Peyer's patch (tissue), 4 donors: ENCODE measurements at regions not wholly inside any gene's neighbourhood (a gene's known extent, or its start where the extent isn't known, plus 50 kb on each side); places are given as distances from the start of the nearest gene placed in this dataset.

Experiments
- POLR2A ChIP-seq, 2 donors: fragments of 450-650 bp; IDR thresholded peaks; one replicate each; pipeline ENCODE4 v1.5.1; 2017; ENCODE audit warnings: antibody characterized with exemption in 2 of 2, mild to moderate bottlenecking in 2 of 2, moderate library complexity in 2 of 2
- TF ChIP-seq, protein P1 (sequence below), 6 experiments: fragments of 450-650 bp in 4 of 6; fragments of 200-600 bp in 2 of 6; sonication (generic) in 1 of 6; IDR thresholded peaks; one replicate each; pipeline ENCODE4 v1.5.1; 2017 to 2019; ENCODE audit warnings: antibody characterized with exemption in 6 of 6, mild to moderate bottlenecking in 3 of 6, moderate library complexity in 1 of 6

DNA sequence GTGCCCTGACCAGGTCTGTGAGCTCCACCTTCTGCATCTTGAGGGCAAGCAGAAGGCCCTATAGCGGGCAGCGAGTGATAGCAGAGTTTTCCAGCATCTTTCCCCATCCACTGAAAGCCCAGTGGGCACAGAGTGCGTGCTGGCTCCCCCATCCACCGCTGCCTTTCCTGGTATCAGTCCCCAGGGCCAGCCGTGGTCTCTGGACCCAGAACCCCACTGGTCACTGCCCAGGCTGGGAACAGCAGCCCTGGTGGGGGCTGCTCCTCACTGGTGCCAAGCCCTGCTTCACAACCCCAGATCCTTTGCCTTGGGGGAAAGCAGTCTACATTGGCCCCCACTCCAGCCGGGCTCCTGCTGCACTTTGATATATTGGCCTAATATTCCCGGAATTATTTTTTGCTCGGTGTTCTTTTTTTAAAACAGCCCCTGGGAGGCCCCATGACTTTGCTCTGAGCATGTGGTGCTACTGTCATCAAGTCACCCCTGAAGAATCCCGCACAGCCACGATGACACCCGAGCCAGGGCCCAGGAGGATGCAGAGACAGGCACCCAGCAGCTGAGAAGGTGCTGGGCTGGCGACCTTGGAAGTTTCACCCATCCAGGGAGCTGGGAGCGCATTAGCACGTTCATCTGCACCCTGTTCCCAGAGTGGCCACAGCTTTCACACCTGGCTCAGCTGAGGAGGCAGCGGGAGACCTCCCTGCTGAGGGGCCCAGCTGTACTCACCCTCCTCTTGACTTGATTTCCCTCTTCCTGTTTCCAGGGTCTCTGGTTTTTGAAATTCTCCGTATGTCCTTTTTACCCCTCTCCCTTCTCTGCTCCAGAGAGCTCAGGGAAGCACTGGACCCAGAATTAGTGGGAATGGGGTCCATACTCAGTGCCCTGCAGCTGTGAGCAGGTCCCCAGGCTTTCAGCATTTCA, 56.9 kb downstream of the KLHDC7A start:
- TF ChIP-seq, protein P1, sequence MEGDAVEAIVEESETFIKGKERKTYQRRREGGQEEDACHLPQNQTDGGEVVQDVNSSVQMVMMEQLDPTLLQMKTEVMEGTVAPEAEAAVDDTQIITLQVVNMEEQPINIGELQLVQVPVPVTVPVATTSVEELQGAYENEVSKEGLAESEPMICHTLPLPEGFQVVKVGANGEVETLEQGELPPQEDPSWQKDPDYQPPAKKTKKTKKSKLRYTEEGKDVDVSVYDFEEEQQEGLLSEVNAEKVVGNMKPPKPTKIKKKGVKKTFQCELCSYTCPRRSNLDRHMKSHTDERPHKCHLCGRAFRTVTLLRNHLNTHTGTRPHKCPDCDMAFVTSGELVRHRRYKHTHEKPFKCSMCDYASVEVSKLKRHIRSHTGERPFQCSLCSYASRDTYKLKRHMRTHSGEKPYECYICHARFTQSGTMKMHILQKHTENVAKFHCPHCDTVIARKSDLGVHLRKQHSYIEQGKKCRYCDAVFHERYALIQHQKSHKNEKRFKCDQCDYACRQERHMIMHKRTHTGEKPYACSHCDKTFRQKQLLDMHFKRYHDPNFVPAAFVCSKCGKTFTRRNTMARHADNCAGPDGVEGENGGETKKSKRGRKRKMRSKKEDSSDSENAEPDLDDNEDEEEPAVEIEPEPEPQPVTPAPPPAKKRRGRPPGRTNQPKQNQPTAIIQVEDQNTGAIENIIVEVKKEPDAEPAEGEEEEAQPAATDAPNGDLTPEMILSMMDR (IDR thresholded peaks at IDR 0.05), result no peak
- TF ChIP-seq POLR2A (IDR thresholded peaks at IDR 0.05), result no peak
